ENCODE measurements at regions not wholly inside any gene's neighbourhood (a gene's known extent, or its start where the extent isn't known, plus 50 kb on each side); places are given as distances from the start of the nearest gene placed in this dataset.
"Not testable (repeated sequence)": the region's sequence is repeated elsewhere in the genome, so short reads cannot be mapped to it uniquely, and the experiment has no call there.

DNA sequence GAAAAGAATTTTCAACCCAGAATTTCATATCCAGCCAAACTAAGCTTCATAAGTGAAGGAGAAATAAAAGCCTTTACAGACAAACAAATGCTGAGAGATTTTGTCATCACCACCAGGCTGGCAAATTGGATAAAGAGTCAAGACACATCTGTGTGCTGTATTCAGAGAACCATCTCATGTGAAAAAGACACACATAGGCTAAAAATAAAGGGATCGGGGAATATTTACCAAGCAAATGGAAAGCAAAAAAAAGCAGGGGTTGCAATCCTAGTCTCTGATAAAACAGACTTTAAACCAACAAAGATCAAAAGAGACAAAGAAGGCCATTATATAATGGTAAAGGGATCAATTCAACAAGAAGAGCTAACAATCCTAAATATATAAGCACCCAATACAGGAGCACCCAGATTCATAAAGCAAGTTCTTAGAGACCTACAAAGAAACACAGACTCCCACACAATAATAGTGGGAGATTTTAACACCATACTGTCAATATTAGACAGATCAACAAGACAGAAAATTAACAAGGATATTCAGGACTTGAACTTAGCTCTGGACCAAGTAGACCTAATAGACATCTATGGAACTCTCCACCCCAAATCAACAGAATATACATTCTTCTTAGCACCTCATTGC is 55.9 kb upstream of the ACSM6 start:
- DNase-seq (ENCODE audit: low read depth); in situ Hi-C loops (cut with HindIII; ENCODE audit: low sequenced_read_pairs); H3K4me3 ChIP-seq (ENCODE audit: low read depth, low read length): not testable (repeated sequence)

DNA sequence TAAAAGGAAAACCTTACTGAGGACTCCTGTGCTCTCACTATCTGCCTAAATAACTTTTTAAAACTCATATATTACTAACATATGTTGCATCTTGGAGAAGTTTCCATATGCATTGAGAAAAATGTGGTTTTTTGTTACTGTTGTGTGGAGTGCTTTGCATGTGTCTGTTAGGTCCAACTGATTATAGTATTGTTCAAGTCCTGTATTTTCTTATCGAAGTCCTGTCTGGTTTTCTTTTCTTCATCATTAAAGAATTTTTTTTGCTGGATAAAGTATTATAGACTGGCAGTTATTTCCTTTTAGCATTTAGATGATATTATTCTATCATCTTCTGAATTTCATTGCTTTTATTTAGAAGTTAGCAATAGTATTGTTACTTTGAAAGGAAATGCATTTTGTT is 59.5 kb upstream of the ACSM6 start:
- in situ Hi-C loops (cut with HindIII; ENCODE audit: low sequenced_read_pairs), result no loop called here
- H3K4me3 ChIP-seq (ENCODE audit: low read depth, low read length), result no peak overlapping the region
- TF ChIP-seq, protein P1, sequence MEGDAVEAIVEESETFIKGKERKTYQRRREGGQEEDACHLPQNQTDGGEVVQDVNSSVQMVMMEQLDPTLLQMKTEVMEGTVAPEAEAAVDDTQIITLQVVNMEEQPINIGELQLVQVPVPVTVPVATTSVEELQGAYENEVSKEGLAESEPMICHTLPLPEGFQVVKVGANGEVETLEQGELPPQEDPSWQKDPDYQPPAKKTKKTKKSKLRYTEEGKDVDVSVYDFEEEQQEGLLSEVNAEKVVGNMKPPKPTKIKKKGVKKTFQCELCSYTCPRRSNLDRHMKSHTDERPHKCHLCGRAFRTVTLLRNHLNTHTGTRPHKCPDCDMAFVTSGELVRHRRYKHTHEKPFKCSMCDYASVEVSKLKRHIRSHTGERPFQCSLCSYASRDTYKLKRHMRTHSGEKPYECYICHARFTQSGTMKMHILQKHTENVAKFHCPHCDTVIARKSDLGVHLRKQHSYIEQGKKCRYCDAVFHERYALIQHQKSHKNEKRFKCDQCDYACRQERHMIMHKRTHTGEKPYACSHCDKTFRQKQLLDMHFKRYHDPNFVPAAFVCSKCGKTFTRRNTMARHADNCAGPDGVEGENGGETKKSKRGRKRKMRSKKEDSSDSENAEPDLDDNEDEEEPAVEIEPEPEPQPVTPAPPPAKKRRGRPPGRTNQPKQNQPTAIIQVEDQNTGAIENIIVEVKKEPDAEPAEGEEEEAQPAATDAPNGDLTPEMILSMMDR (IDR thresholded peaks at IDR 0.05; ENCODE audit: low read depth, low read length, missing control alignments), result no peak
- DNase-seq (ENCODE audit: low read depth), result no peak

DNA sequence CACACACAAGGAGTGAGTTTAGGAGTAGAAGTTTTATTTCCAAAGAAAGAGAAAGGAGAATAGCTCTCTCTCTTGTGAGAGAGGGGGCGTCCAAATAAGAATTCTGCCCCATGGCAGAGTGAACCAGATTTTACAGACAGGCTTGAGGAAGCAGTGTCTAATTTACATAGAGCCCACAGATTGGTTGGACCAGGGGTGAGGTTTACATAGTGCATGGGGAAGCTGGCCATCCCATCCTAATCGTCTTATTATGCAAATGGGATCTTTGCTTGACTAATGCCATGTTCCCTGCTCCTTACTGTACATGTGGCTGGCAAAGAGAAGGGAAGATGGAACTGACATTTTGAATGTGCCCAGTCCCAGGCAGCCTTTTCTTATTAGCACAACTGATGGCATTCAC is 60.0 kb upstream of the ACSM6 start:
- no peak overlapping the region for H3K4me3 ChIP-seq (ENCODE audit: low read depth, low read length)
- in situ Hi-C loops (cut with HindIII; ENCODE audit: low sequenced_read_pairs), result no loop called here
- DNase-seq (ENCODE audit: low read depth), result no peak
- TF ChIP-seq, protein P1 (IDR thresholded peaks at IDR 0.05; ENCODE audit: low read depth, low read length, missing control alignments), result no peak

DNA sequence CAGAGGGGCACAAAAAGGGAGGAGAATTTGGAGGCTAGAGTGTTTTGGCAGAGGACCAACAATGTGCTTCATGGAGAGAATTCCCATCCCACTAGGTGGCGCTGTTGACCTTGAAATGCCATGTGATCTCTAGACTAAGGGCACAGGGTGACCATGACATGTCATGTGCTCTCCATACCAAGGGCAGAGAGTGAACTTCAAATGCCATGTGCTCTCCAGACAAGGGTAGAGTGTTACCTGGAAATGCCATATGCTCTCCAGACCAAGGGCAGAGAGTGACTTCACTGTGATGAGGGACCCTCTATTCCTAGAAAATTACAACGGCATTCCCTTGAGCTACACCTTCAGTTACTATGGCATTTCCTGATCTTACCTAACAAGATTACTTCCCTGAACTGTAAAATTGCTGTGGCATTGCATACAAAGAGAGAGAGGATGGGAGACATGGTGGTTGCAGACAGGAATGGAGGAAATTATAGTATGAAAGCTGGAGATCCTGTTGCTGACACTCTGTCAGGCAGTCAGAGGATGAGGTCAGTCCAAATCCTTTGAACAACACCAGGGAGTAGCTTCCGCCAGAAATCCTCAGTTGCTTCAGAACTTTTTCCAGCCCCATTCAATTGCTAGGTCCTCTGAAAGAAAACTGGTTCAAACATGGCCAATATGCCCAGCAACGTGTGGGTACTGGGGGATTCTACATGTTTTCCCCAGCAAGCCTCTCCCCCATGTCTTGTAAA is 60.9 kb upstream of the ACSM6 start:
- in situ Hi-C loops (cut with HindIII; ENCODE audit: low sequenced_read_pairs), result no loop called here
- peak; percentile 43 for DNase-seq (ENCODE audit: low read depth)
- H3K4me3 ChIP-seq (ENCODE audit: low read depth, low read length), result no peak overlapping the region
- TF ChIP-seq, protein P1 (IDR thresholded peaks at IDR 0.05; ENCODE audit: low read depth, low read length, missing control alignments), result peak; percentile 71

DNA sequence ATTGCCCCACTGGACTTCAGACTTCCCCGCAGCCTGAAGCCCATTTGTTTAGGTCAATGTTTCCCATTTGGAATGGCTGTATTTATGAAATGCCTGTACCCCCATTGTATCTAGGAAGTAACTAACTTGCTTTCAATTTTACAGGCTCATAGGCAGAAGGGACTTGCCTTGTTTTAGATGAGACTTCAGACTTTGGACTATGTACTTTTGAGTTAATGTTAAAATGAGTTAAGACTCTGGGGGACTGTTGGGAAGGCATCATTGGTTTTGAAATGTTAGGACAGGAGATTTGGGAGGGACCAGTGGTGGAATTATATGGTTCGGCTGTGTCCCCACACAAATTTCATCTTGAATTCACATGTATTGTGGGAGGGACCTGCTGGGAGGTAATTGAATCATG is 61.1 kb upstream of the CYP2C8 start:
- DNase-seq (ENCODE audit: low read depth); H3K4me3 ChIP-seq (ENCODE audit: low read depth, low read length); in situ Hi-C loops (cut with HindIII; ENCODE audit: low sequenced_read_pairs): not testable (repeated sequence)

DNA sequence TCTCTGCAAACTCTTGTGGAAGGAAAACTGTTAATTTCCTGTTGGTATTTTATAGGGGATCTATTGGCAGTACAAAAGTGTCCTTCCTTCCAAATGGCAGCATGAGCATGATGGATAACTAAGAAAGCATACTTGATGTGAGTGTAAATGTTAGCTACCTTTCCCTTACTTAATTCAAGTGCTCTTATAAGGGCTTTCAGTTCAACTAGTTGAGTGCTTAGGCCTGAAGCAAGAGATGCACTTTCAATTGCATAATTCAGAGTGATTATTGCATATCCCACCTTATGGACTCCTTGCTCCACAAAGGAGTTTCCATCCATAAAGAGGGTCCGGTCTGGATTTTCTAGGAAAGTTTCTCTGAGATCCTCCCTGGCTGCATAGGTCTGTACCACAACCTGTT is 56.3 kb upstream of the CYP2C8 start:
- TF ChIP-seq, protein P1 (IDR thresholded peaks at IDR 0.05; ENCODE audit: low read depth, low read length, missing control alignments), result no peak
- in situ Hi-C loops (cut with HindIII; ENCODE audit: low sequenced_read_pairs), result no loop called here
- DNase-seq (ENCODE audit: low read depth), result no peak
- H3K4me3 ChIP-seq (ENCODE audit: low read depth, low read length), result no peak overlapping the region

DNA sequence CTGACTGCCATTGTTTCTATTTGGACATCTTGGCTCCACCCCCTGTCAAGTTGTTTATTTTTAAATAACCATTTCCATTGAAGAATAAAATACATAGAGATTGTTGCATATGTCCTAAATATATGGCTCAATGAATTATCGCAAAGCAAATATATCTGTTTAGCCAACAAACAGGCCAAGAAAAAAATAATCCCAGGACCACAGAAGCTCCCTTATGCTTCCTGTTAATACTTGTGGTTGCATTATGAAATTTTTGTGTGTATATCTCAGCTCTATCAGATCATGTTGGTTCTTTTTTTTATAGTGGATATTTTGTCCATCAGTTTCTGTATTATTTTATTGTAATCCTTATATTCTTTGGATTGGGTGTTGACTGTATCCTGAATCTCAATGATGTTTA is 53.4 kb upstream of the CYP2C8 start:
- H3K4me3 ChIP-seq (ENCODE audit: low read depth, low read length), result no peak overlapping the region
- in situ Hi-C loops (cut with HindIII; ENCODE audit: low sequenced_read_pairs), result no loop called here
- DNase-seq (ENCODE audit: low read depth), result no peak
- TF ChIP-seq, protein P1 (IDR thresholded peaks at IDR 0.05; ENCODE audit: low read depth, low read length, missing control alignments), result no peak

All from astrocyte of the cerebellum (primary cell).